ENCODE measurements at regions not wholly inside any gene's neighbourhood (a gene's known extent, or its start where the extent isn't known, plus 50 kb on each side); places are given as distances from the start of the nearest gene placed in this dataset.

DNA sequence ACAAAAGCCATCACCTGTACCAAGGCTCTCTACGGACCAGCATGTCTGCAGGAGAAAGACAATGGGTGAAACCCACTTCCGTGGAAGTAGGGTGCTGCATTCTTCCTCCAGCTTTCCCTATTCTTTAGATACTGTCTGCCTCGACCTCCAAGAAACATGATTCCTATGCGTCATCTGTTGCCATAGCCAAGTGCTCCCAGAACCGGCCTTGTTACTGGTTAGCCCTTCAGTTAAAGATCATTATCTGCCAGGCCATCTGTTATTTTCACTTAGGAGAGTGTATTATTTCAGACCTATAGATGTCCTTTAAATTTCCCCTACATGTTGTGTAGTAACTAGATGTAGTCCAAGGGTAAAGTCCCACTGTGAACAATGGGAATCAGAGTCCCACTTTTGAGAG is 89.0 kb upstream of the KIAA1217 start:
- no peak for DNase-seq (ENCODE audit: low read depth in 3 of 3)

DNA sequence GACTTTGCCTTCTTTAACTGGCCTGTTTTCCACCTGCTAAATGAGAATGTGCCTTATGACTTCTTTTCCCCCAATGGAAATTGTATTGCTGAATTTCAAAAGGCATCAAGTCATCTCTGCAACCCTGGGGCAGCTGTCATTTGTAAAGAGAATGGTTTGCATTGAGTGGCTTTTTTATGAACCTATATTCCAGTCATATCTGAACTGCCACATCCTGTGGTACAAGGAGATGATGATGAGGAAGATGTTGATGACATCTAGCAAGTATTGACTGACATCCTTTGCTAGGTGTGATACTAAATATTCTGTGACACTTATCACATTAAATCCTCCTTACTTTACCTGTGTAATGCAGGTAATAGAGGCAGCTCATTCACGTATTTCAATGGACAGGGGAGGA is 88.3 kb upstream of the KIAA1217 start:
- DNase-seq (ENCODE audit: low read depth in 3 of 3): no peak

DNA sequence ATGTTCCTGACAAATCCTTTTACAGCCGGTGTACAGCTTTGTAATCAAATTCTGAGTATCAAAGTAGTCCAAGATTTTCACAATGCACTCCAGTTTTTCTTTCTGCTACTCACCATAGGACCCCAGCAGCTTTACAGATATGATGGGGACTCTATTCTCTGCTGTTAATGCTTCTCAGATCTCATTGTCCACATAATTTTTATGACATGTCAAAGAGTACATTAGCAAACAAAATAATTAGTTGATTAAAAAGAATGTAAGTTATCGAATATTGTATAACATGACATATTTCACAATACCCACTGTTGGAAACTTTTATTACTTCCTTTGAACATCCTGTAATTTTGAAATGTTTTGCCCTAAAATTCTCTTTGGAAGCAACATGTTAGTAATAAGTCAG is 81.4 kb upstream of the KIAA1217 start:
- no peak for DNase-seq (ENCODE audit: low read depth in 3 of 3)

DNA sequence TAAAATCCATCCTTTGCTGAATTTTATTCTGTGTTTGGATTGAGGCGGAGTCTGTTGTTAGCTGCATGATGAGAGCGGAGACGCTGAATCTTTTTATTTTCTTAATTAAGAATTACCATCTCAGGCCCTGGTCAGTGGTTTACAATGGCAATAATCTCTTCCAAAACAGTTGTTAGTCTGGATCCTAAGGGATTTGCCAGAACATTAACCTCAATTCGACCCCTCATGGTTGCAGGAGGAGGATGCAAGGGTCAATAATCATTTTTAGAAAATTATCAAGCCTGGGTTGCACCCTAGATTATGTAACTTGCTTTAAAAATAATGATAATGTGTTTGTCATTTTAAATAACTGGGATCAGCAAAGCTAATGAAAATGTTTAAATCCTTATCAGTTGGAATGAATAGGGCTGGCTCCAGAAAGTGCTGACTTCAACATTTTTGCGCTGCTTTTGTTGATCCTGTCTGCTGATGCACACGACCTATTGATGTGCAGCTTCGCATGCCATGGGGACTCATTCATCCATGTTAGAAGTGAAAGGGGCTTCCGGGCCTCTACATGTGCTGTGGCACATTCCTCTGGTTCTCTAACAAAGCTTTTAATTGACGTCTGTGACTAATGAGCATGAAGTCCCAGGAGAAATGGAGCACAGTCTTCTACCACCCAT is 80.7 kb upstream of the KIAA1217 start:
- no peak for DNase-seq (ENCODE audit: low read depth in 3 of 3)

DNA sequence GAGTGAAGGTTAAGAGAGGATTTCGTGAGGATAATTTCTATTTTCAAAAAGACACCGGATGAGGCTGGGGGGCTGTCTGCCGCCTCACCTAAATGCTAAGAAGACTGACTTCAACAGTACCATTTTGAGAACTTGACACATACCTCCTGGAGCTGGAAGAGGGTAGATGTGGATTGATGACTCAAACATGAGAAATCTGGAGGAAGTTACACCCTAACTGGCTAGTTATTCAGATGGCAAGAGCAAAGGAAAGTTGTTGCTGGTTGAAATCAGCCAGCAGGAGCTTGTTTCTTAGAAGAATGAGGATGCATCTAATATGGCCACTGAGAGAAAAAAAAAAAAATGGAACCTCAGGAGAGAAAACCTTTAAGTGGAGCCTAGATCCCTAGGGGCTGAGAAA is 76.2 kb upstream of the KIAA1217 start:
- no peak for DNase-seq (ENCODE audit: low read depth in 3 of 3)

DNA sequence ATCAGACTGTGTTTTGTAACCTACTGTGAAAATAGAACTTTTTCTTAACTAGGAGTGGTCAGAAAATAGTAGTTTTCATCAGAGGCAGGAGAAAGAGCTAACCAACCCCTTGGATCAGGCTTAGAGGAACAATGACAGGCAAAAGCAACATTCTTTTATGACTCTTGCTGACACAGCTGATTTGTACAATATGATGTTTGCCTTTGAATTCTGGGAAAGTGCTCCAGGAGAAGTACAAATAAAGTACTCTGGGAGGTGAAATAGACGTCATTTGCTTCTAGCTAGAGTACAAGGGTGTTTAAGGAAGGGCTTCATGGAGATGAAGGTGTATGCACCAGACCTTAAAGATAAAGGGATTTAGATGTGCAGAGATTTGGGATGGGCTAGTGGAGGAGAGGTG is 75.1 kb upstream of the KIAA1217 start:
- DNase-seq (ENCODE audit: low read depth in 3 of 3): no peak

DNA sequence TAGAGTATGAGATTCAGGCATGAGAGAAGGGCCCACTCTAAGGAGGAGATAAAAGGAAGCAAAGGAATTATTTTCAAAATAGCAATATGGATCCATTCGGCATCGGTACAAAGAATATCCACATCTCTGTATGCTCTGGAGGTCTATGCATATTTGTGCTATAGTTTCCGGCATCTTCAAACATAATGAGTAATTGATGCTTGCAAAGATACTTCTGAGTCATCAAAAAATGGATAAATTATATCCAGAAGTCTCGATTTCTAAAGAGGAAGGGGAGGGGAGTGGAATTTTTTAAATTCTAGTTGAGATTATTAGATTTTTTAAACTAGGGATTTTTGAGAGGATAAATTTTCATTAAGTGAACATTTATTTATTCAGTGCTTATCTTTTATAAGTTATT is 72.9 kb upstream of the KIAA1217 start:
- DNase-seq (ENCODE audit: low read depth in 3 of 3): no peak

DNA sequence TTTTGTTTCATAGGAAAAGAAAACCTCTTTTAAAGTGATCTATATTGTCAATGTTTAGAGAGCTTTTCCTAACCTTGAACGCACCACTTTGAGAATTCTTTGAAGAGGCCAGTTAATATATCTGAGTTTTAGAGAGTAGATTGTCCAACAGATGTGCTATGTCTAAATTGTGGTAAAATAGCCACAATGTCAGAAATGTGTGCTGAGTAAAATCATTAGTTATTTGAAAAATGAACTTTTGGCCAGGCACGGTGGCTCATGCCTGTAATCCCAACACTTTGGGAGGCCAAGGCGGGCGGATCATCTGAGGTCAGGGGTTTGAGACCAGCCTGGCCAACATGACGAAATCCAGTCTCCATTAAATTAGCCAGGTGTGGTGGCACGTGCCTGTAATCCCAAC is 61.6 kb upstream of the KIAA1217 start:
- no peak for DNase-seq (ENCODE audit: low read depth in 3 of 3)

DNA sequence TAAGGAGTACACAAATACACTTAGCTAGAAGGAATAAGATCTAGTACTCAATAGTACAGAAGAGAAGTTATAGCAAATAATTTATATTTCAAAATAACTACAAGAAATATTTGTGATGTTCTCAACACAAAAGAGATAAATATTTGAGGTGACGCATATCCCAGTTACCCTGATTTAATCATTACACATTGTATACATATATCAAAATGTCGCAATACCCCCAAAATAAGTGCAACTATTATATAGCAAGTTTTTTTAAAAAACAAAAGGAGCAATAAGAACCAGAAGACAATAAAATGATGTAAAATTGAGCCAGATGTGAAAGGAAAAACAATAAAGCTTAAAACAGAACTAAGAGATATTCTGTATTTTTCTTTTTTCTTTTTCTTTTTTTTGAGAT is 59.3 kb upstream of the KIAA1217 start:
- DNase-seq (ENCODE audit: low read depth in 3 of 3): no peak

DNA sequence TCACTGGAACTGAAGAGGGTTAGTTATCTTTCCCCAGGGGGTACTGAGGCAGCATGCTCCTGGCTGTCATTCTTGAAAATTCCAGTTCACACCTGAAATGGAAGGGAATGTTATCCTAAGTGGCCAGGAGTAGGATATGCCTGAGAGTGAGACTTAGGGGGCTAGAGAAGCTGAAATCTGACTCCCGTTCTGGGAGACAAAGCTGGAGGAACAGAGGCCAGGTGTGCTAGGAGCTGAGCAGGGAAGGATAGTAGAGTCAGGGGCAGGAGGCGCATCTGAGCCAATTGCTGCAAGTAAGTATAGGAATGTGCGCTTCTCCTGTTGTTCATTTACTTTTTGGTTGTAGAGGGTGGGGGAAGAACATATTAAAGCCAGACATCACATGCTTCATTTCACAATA is 58.1 kb upstream of the KIAA1217 start:
- no peak for DNase-seq (ENCODE audit: low read depth in 3 of 3)

DNA sequence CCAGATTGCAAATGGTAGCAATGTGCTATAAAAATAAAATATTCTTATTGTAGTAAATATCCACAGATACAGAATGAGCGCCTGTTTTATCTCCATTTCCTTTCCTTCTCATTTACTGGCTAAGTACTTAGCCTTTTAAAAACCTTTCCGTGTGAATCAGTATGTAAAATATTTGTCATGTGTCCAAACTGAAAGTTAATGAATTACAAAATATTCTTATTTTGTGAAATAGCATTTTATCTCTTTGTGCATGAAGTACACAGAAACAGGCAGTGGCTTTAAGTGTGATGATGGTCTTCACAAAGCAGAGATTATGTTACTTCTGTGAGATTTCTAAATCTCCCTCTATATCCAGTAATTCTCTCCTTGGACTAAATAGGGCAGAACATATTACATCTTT is 56.7 kb upstream of the KIAA1217 start:
- no peak for DNase-seq (ENCODE audit: low read depth in 3 of 3)

DNA sequence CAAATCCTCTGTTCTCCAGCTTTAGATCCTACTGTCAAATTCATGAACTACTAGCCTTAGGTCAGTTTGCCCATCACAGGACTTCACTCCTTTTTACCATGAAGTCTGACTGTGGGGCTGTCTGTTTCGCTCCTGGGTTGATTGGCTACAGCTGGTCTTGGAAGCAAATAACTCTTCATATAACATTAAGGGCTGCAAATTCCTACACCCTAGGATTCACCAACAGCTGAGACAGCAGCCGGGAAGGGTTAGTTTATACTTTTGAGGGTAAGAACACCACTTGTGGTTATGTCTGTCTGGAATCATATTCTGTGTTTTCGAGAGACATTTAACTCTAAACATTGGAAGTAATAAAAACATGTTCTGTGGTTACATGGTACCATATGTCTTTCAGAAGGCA is 55.9 kb upstream of the KIAA1217 start:
- no peak for DNase-seq (ENCODE audit: low read depth in 3 of 3)

DNA sequence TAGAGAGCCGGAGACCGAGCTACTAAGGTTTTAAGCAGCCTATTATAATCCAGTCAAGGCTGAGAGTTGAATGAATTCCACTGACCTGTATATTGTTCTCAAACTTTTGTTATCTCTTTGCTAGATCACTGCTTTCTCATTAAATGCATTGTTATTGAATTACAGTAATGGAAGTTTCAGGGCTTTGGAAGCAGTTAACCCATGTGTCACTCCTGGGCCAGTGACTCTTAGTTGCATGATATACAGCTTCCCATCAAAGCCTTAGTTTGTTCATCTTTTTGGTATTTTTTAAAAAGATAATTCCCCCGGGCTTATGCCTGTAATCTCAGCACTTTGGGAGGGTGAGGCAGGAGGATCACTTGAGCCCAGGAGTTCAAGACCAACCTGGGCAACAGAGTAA is 55.4 kb upstream of the KIAA1217 start:
- no peak for DNase-seq (ENCODE audit: low read depth in 3 of 3)

DNA sequence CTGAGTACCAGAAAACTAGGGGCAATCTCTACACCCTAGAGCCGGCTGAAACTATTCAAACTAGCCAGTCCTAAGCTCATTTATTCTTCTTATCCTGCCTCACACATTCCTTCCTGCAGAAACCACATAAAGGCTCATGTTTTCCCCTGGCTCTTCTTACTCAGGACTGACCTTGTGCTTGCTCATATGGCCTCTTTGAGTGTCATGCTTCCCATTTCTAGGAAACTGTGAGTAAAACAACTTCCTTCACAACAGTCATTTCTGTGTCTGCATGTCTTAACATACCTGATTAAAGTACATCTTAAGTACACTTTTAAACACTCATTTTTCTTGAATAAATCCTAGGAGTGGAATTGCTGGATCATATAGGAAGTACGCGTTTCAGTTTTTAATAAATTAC is 52.3 kb upstream of the KIAA1217 start:
- no peak for DNase-seq (ENCODE audit: low read depth in 3 of 3)

DNA sequence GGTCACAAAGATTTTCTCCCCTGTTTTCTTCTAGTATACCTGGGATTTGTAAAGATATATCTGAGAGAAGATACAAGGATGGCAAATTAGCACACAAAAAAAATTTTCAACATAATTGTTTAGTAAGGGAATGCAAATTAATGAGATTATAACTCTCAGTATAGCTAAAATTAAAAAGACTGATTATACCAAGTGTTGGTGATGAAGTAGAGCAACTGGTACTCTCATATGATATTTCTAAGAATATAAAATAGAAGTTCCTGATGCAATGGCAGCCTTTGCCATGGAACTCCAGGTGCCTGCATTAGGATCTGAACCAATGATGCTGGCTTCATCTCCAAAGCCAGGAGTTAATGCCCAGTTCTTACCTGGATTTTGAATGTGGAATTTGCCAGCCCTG is 51.4 kb upstream of the KIAA1217 start:
- no peak for DNase-seq (ENCODE audit: low read depth in 3 of 3)
